AML-193 (cell line): ENCODE measurements at regions not wholly inside any gene's neighbourhood (a gene's known extent, or its start where the extent isn't known, plus 50 kb on each side); places are given as distances from the start of the nearest gene placed in this dataset.
"Not testable (repeated sequence)": the region's sequence is repeated elsewhere in the genome, so short reads cannot be mapped to it uniquely, and the experiment has no call there.

Experiments used
- DNase-seq, 2 experiments: peaks; one replicate each; lab custom pipeline; 2025; lab: John Stamatoyannopoulos, UW

DNA sequence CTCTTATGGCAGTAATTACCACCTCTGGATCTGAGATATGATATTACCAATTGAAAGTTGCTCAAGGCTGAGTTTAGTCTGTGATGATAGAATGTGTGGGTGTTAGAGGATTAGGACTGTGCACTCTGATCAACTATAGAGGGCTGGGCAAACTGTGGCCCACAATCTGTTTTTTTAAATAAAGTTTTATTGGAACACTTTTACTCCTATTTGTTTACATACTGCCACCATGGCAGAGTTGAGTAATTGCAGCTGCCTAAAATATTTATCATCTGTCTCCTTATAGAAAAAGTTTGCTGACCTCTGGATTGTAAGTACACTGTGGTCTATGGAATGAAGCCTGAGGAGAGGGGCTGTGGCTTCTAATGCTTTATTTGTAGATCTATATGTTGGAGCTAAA lies 71.5 kb upstream of the N4BP1 start:
- DNase-seq: no peak

DNA sequence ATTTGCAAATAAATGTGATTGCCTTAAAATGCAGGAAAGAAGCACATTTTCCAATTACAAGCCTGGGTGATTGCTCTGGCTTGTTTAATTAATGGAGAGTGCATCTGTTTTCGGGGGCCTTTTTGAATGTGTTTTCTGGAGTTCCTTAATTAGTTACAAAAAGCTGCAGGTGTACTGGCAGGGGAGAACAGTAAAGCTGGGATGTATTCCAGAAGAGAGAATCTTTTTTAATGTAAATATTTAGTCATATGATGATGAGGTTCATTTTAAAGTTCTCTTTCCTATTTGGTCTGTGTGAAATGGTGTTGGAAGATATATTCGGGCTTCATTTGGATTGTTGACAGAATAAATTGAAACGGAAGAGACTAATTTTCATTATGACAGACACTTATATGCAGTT lies 70.9 kb upstream of the N4BP1 start:
- no peak for DNase-seq

DNA sequence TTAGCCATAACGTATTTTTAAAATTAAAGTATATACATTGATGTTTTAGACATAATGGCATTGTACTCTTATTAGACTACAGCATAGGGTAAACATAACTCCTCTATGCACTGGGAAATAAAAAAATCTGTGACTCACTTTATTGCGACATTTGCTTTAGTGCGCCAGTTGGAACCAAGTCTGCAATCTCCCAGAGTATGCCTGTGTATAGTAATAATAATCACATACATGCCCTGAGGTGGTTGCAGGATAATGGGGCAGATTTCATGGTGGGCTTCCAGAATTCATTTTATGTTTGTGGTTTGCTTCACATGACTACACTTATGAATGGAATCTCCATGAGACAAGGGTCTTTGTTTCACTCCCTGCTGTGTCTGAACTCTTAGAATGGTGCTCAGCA lies 66.9 kb upstream of the N4BP1 start:
- no peak for DNase-seq

DNA sequence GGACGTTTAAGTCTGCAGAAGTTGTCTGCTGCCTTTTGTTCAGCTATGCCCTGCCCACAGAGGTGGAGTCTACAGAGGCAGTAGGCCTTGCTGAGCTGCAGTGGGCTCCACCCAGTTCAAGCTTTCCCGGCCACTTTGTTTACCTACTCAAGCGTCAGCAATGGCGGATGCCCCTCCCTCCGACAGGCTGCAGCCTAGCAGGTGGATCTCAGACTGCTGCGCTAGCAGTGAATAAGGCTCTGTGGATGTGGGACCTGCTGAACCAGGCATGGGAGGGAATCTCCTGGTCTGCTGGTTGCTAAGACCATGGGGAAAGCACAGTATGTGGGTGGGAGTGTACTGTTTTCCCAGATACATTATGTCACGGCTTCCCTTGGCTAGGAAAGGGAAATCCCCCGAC lies 58.2 kb upstream of the N4BP1 start:
- not testable (repeated sequence) for DNase-seq

DNA sequence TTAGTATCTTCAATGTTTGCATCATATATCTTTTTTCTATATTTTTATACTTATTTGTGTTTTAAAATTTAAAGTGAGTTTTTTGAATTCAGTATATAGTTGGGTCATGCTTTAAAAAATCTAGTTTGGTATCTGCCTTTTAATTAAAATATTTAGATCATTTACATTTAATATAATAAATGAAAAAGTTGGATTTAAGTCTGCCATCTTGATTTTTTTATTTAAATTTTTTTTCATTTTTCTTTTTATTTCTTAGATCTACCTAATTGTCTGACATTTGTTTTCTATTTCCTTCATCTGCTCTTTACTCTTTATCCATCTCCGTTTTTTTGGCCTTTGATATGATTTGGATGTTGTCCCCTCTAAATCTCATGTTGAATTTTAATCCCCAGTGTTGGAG lies 50.0 kb upstream of the N4BP1 start:
- no peak for DNase-seq
